Right hindlimb (tissue), 1 donor: ENCODE measurements at regions not wholly inside any gene's neighbourhood (a gene's known extent, or its start where the extent isn't known, plus 50 kb on each side); places are given as distances from the start of the nearest gene placed in this dataset.
A peak's percentile ranks its signal among the peaks of the same experiment; 100 is the strongest.

Experiments
- DNase-seq: peaks from one replicate; pipeline ENCODE4 v3.0.0-alpha.2; 2018

DNA sequence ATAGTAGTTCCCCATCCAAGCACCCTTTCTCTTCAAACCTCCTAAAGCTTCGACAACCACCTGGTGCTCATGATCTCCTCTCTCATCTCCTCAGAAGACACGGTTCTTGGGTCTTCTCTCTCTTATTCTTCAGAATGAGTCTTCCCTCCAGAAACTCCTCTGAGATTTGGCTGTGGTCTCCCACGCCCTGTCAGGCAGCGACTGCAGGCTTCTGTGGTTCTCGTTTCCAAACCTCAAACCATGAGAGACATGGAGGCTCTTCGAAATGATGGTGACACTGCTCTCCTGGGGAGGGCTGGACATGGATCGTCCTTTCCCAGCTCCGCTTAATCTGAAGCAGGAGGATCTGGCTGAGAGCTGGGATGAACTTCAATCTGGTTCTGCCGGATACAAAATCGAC lies 78.6 kb upstream of the PITRM1 start:
- DNase-seq = no peak

DNA sequence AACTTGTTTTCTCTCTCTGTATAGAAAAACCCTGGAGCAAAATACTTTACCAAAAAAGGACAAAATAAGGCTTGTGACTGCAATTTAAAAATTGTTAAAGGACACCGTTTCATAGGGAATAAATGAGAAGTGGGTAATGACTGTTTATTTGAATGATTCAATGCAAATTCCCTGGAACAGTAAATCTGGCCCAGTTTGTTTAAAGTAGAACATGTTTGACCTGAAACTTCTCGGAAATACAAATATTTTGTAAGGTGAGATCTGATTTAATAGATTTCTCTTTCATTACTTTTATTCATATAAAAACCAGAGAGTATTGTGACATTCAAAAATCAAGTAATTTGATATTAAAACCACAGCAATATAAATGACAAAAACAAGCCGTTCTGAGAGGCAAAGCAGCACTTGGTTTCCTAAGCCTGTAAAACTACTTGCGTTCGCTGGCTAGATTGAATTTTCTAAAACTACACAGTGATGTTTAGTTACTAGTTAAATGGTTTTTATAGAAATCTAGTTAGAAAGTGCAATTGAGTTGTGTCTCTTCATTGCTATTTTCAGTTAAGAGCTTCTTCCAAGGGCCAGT lies 76.8 kb upstream of the PITRM1 start:
- no peak for DNase-seq

GRCh38 chr10:3248526-3249306 lies 76.1 kb upstream of the PITRM1 start:
- DNase-seq = peak; percentile 53

- no peak for DNase-seq
Measured at GRCh38 chr10:3245395-3245794, 72.8 kb upstream of the PITRM1 start.

DNA sequence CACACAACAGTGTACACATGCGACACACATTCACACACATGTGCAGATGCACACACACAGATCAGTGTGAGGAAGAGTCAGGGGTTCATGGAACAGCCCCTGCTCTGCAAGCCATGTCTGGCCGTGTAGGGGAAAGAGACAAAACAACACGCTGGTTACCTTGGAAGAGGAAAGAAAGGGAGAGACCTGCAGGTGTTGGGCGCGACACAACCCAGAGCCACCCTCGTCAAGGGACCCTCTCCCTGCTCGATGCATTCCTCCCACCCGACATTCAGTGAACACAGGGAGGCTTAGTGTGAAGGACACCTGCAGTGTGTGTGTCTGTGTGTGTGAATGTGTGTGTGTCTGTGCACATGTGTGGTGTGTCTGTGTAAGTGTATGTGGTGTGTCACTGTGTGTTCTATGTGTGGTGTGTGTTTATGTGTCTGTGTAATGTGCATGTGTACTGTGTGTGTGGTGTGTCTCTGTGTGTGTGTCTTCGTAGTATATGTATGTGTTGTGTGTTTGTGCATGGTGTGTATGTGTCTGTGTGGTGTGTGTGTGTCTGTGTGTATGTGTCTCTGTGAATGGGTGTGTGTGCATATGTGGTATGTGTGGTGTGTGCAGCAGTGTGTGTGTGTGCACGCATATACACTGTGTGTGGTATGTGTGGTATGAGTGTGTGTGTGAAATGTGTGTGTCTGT lies 69.5 kb upstream of the PITRM1 start:
- DNase-seq = no peak

- no peak for DNase-seq
Measured at GRCh38 chr10:3241274-3241921, 68.8 kb upstream of the PITRM1 start.

DNA sequence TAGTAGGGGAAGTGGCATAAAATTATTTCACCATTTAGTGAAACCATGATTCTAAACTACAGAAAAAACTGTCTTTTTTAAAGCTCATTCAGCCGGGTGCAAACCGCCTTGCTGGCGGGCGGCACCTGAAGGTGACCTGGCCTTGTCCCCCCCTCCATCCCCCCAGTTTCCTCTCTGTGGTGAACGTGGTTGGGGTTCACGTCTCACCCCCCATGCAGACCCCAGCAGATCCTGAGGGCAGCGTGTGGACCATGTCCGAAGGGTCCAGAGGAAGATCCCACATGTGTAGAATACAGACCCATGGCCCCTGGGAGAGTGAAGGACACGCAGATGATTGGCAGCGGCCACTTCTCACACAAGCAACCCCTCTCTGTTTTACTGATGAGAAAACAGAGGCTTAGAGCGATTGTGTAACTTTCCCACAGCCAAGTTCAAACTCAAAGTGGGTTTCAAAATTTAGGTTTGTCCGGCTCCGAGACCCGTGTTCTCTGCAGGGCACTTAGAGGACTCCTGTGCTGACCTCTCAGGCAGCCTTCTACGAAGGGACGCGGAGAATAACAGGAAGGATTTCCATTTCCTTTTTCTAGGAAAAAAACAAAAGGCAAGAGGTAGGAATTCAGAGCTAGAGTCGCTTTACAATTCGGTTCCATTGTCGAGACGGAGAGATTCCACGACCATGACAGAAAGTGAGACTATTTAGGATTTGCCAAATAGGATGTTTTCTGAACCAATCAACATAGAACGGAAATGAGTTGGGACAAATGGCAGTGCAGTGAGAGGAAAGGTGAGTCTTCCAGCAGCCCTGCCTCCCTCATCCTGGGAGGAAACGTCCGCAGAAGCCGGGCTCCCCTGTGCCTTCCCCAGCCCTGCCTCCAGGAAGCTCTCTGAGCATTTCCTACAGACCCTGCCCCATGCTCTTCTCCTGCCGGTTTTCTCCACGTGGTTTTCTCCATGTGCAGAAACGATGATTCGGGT lies 67.6 kb upstream of the PITRM1 start:
- no peak for DNase-seq

- peak; percentile 80 for DNase-seq
Measured at GRCh38 chr10:3239066-3239919, 66.7 kb upstream of the PITRM1 start.

DNA sequence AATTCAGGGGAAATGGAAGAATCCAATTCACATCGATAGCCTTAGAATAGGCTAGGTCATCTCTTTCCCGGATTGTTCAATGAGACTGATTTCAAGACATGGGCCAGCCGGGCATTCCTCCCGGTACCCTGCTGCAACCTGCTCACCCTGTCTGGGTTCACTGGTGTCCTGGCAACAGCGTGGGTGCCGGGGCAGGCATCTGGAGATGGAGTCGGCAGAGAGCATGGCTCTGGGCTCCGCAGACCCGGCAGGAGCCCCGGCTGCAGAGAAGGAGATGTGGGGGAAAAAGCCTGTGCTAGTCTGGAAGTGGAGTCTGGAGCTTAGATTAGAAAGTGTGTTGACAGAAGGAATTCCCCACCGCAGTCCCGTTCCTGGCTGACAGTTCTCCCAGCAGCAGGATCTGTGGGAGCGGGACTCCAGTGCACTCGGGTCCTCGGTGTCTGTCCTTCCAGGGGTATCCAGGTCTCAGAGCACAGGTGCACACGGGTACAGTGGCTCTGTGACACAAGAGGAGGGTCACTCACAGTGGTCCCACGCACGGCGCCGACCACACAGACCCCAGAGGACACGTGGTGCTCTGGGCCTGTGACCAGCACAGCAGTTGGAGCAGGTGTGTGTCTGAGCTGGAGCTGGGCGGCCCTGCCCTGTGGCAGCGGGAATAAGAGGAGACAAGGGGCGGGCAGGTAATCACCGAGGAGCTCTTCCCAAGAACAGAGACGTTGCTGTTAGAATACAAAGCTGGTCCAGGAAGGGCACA lies 65.7 kb upstream of the PITRM1 start:
- no peak for DNase-seq

- DNase-seq = no peak
Measured at GRCh38 chr10:3237530-3237929, 64.9 kb upstream of the PITRM1 start.

DNA sequence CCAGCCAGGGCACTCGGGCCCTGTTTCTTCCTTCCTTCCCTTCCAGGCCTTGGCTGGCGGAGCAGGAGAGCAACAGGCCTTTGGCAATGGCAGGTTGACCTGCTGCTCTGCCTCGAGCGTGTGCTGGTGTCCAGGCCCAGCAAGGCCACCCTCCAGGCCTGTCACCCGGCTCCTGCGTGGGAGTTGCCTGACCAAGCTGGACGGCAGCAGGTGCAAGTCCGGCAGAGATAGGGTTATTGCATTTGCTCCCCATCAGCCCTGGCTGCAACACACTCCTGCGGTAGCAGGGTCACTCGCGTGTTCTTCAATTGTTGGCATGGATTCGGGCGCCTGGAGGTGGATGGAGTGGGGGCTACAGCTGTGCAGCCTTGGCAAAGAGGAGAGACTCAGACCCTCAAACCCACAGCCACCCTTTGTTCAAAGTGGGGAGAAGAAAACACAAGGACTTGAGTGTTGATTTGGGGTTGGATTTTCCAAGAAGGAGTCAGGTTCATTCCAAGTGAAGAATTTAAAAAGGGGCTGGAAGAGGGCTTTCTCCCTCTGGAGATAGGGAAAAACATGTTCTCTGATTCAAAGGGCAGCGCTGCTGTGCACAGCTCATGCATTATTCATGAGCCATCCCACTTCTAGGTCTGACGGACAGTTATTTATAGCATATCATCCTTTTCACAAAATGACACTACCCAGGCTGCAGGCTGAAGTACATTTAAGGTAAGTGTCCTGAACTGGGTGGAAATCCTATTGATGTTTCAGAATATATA lies 64.2 kb upstream of the PITRM1 start:
- DNase-seq = no peak

GRCh38 chr10:3235996-3236510 lies 63.5 kb upstream of the PITRM1 start:
- DNase-seq = no peak

DNA sequence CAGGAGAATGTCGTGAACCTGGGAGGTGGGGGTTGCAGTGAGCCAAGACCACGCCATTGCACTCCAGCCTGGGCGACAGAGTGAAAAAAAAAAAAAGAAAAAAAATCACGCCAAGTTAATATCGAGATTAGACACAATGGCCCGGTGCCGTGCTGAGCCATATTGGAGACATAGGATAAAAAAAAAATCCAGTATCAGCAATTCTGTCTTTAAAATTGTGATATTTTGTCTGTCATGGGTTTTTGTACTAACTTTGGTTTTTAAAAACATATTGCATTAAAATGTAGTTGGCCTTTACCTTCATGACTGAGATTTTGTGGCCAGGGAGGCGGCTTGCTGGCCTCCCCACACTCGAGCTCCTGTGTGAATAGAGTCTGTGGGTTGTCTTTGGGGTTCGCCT lies 62.8 kb upstream of the PITRM1 start:
- no peak for DNase-seq

DNA sequence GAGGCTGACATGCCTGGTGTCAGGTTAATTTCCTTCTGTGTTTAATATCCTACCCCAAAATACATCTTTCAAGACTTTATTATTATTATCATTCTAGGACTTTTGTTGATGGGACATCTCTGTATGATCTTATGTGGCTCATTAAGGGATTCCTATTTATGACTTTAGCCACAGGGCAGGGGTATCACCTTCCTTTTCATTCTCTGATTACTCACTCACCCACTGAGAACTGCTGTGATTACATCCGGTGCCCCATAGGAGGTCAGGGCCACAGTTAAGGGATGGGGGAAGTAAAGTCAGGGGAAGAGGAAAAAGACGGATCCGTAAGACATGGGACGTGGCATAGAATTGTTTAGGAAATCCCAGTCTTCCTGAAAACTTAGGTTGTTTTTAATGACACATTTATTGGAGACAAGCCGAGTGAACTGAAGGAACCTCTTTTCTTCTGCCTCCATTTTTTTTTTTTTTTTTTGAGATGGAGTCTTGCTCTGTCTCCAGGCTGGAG lies 61.0 kb upstream of the PITRM1 start:
- DNase-seq = no peak

GRCh38 chr10:3231951-3232730 lies 59.6 kb upstream of the PITRM1 start:
- DNase-seq = no peak

DNA sequence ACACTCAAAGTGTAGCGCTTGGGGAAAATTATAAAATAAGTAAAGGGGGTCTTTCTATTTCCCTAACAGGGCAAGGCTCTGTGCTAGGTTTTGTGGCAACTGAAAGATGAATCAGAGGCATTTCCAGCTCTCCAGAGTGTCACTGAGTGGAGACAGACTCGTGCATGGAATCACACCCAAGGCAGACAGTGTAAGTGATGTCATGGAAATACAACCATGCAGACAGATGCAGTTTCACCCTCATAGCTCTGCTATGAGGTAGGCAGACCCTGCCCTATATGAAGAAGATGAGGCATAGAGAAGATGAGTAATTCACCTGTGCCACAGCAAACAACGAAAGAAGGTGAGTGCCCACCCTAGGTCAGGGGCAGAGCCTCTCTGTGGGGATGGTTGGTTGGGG lies 57.2 kb upstream of the PITRM1 start:
- no peak for DNase-seq

- no peak for DNase-seq
Measured at GRCh38 chr10:3228629-3228945, 56.0 kb upstream of the PITRM1 start.

- peak; percentile 66 for DNase-seq
Measured at GRCh38 chr10:3226960-3227744, 54.6 kb upstream of the PITRM1 start.
